Activated naive CD8-positive, alpha-beta T cell treated with anti-CD3 and anti-CD28 coated beads, Interleukin-2, amount 10 ng/mL, durations not matched to agents 7 days and 5 days (primary cell): ENCODE measurements at regions not wholly inside any gene's neighbourhood (a gene's known extent, or its start where the extent isn't known, plus 50 kb on each side); places are given as distances from the start of the nearest gene placed in this dataset.

Source experiments
- ATAC-seq: fragments of 150-1000 bp; cut with Tn5 transposase; one replicate; pipeline ENCODE4 v1.10.0; 2021; ENCODE audit warnings: low read depth, moderate library complexity
- POLR2A ChIA-PET: fragments of 350-600 bp; sonication (Branson Sonifier 250); formaldehyde crosslinking; loops from one replicate; lab custom pipeline; 2021; ENCODE audit warnings: antibody characterized with exemption; lab: Charles Lee
- DNase-seq: peaks from one replicate; pipeline ENCODE4 v3.0.0; 2021
- H3K27ac Mint-ChIP-seq: one replicate; pipeline ENCODE4 v1.8.0; 2022; ENCODE audit warnings: mild to moderate bottlenecking, mixed read lengths
- H3K27me3 Mint-ChIP-seq: one replicate; pipeline ENCODE4 v1.8.0; 2022; ENCODE audit warnings: mild to moderate bottlenecking, moderate library complexity, mixed read lengths
- H3K36me3 Mint-ChIP-seq: one replicate; pipeline ENCODE4 v1.8.0; 2021; ENCODE audit warnings: mild to moderate bottlenecking, mixed read lengths
- H3K4me1 Mint-ChIP-seq: one replicate; pipeline ENCODE4 v1.8.0; 2021; ENCODE audit warnings: mixed read lengths
- H3K4me3 Mint-ChIP-seq: one replicate; pipeline ENCODE4 v1.8.0; 2022; ENCODE audit warnings: mild to moderate bottlenecking, moderate library complexity, mixed read lengths
- H3K9me3 Mint-ChIP-seq: one replicate; pipeline ENCODE4 v1.8.0; 2021; ENCODE audit warnings: mixed read lengths

- Mint-ChIP-seq H3K36me3 (no peaks in the 10 kb centered on the region), H3K4me3 (no peak overlapping the region), H3K27ac (no peak overlapping the region), H3K27me3 (no peaks in the 10 kb centered on the region), H3K4me1 (no peaks in the 10 kb centered on the region), H3K9me3 (peaks cover 1% of the 10 kb centered on the region)
- POLR2A ChIA-PET = no interaction called here
- ATAC-seq (no peak), DNase-seq (no peak)
Observed at GRCh38 chr1:67991546-67991945, 58.9 kb downstream of the DIRAS3 start.

DNA sequence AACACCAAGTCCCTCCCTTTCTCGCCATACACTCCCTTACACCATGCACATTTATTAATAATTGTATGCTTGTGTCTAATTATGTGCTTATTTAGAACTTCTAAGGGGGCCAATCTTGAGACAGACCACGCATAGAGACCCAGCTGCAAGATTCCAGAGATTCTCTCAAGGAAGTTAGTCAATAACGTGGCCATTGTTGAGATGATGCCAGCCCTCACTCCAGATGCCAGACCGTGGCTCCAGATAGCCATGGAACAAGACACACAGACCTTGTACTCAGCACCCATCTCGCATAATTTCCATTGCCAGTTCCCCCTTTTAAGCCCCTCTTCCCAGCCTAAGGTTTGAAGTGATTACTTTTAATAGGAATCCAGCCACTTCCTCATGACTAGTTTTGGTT is 62.4 kb downstream of the DIRAS3 start:
- POLR2A ChIA-PET = no interaction called here
- H3K4me3 Mint-ChIP-seq = no peak overlapping the region
- H3K9me3 Mint-ChIP-seq = no peaks in the 10 kb centered on the region
- H3K27ac Mint-ChIP-seq = no peak overlapping the region
- DNase-seq (no peak), ATAC-seq (no peak)
- H3K36me3 Mint-ChIP-seq = no peaks in the 10 kb centered on the region
- no peaks in the 10 kb centered on the region for H3K4me1 Mint-ChIP-seq
- H3K27me3 Mint-ChIP-seq = no peaks in the 10 kb centered on the region

DNA sequence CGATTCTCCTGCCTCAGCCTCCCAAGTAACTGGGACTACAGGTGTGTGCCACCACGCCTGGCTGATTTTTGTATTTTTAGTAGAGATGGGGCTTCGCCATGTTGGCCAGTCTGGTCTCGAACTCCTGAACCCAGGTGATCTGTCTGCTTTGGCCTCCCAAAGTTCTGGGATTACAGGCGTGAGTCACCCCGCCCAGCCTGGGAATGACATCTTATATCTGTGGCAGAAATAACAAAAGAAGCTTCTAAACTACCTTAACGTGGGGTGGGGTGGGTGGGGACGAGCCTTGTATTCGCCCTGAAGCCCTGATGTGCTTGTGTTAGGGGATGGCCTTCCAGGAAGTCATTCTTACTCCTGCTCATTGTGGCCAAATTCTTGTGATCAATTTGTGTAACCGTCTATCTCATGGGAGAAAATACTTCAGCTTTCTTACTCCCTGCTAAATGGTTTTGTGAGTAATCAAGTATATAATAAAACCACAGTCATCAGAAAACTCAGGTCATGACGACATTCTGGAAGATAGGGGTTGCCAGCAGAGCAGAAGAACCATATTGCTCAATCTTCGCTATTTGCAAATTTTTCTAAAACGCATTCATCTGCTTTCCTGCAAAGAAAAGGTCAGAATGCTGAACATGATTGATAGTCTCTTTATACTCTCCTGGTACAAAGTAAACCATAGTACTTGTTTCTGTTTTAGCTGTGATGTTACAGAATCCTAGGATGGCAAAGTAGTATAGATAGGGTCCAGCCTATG is 63.2 kb downstream of the DIRAS3 start:
- Mint-ChIP-seq H3K4me3 (no peak overlapping the region), H3K27ac (no peak overlapping the region), H3K27me3 (no peaks in the 10 kb centered on the region), H3K9me3 (no peaks in the 10 kb centered on the region), H3K36me3 (no peaks in the 10 kb centered on the region), H3K4me1 (no peaks in the 10 kb centered on the region)
- POLR2A ChIA-PET = no interaction called here
- DNase-seq = no peak
- no peak for ATAC-seq

GRCh38 chr1:67983867-67984266 is 66.6 kb downstream of the DIRAS3 start:
- DNase-seq (no peak), ATAC-seq (no peak)
- Mint-ChIP-seq H3K27me3 (no peaks in the 10 kb centered on the region), H3K36me3 (no peaks in the 10 kb centered on the region), H3K27ac (no peak overlapping the region), H3K9me3 (no peaks in the 10 kb centered on the region), H3K4me3 (no peak overlapping the region), H3K4me1 (no peaks in the 10 kb centered on the region)
- POLR2A ChIA-PET = no interaction called here

- no peaks in the 10 kb centered on the region for H3K4me1 Mint-ChIP-seq
- no peaks in the 10 kb centered on the region for H3K36me3 Mint-ChIP-seq
- H3K4me3 Mint-ChIP-seq = no peak overlapping the region
- DNase-seq = no peak
- no peaks in the 10 kb centered on the region for H3K27me3 Mint-ChIP-seq
- POLR2A ChIA-PET = no interaction called here
- no peak for ATAC-seq
- H3K27ac Mint-ChIP-seq = no peak overlapping the region
- no peaks in the 10 kb centered on the region for H3K9me3 Mint-ChIP-seq
Observed at GRCh38 chr1:67980028-67980427, 70.4 kb downstream of the DIRAS3 start.

DNA sequence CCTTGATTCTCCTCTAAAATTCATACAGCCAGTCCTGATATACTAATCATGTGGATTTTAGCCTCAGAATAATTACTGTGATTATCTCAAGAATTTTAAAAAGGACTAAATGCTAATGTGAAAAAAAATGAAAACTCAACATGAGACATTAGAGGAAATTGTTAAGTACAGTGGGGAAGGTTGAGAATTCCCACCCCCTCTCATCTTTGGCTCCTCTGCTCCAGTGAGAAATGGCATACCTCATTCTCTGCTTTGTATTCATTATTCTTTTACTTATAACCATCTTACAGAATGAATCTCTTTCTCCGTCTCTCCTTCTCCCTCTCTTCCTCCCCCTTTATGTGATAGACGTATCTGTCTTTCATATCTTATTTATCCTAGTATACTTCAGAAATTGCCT is 70.9 kb downstream of the DIRAS3 start:
- POLR2A ChIA-PET = no interaction called here
- H3K27me3 Mint-ChIP-seq = no peaks in the 10 kb centered on the region
- no peaks in the 10 kb centered on the region for H3K36me3 Mint-ChIP-seq
- no peak overlapping the region for H3K27ac Mint-ChIP-seq
- H3K4me3 Mint-ChIP-seq = no peak overlapping the region
- no peak for DNase-seq
- no peaks in the 10 kb centered on the region for H3K4me1 Mint-ChIP-seq
- ATAC-seq = no peak
- no peaks in the 10 kb centered on the region for H3K9me3 Mint-ChIP-seq

- POLR2A ChIA-PET = no interaction called here
- Mint-ChIP-seq H3K4me3 (no peak overlapping the region), H3K27ac (no peak overlapping the region), H3K36me3 (no peaks in the 10 kb centered on the region), H3K9me3 (no peaks in the 10 kb centered on the region), H3K4me1 (no peaks in the 10 kb centered on the region), H3K27me3 (no peaks in the 10 kb centered on the region)
- DNase-seq (no peak), ATAC-seq (no peak)
Observed at GRCh38 chr1:67978890-67979516, 71.4 kb downstream of the DIRAS3 start.

- H3K36me3 Mint-ChIP-seq = no peaks in the 10 kb centered on the region
- no peak overlapping the region for H3K27ac Mint-ChIP-seq
- ATAC-seq = no peak
- H3K4me1 Mint-ChIP-seq = no peaks in the 10 kb centered on the region
- H3K27me3 Mint-ChIP-seq = no peaks in the 10 kb centered on the region
- no peak overlapping the region for H3K4me3 Mint-ChIP-seq
- H3K9me3 Mint-ChIP-seq = no peaks in the 10 kb centered on the region
- POLR2A ChIA-PET = no interaction called here
- DNase-seq = no peak
Observed at GRCh38 chr1:67977756-67978155, 72.7 kb downstream of the DIRAS3 start.

- POLR2A ChIA-PET = no interaction called here
- DNase-seq (no peak), ATAC-seq (no peak)
- no peak overlapping the region for H3K4me3 Mint-ChIP-seq
- no peaks in the 10 kb centered on the region for H3K27me3 Mint-ChIP-seq
- H3K9me3 Mint-ChIP-seq = no peaks in the 10 kb centered on the region
- H3K36me3 Mint-ChIP-seq = no peaks in the 10 kb centered on the region
- no peak overlapping the region for H3K27ac Mint-ChIP-seq
- H3K4me1 Mint-ChIP-seq = no peaks in the 10 kb centered on the region
Observed at GRCh38 chr1:67973051-67973450, 77.4 kb downstream of the DIRAS3 start.

DNA sequence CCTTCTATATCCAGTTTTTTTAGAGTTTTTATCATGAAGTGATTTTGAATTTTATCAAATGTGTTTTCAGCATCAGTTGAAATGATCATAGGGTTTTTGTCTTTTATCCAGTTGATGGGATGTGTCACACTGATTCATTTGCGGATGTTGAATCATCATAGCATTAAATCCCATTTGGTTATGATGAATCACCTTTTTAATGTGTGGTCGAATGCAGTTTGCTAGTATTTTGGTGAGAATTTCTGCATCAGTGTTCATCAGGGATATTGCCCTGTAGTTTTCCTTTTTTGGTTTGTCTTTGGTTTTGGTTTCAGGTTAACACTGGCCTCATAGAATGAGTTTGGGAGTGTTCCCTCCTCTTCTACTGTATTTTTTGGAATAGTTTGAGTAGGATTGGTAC is 80.3 kb downstream of the DIRAS3 start:
- Mint-ChIP-seq H3K36me3 (no peaks in the 10 kb centered on the region), H3K27ac (no peak overlapping the region), H3K27me3 (no peaks in the 10 kb centered on the region), H3K4me1 (no peaks in the 10 kb centered on the region), H3K9me3 (no peaks in the 10 kb centered on the region), H3K4me3 (no peak overlapping the region)
- ATAC-seq (no peak), DNase-seq (no peak)
- POLR2A ChIA-PET = no interaction called here

DNA sequence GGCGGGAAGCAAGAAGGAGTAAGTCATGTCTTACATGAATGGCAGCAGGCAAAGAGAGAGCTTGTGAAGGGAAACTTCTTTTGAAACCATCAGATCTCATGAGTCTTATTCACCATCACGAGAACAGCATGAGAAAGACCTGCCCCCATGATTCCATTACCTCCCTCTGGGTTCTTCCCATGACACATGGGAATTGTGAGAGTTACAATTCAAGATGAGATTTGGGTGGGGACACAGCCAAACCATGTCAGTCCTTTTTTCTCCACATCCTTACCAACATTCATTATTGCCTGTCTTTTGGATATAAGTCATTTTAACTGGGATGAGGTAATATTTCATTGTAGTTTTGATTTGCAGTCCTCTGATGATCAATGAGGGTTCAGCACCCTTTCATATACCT is 81.0 kb downstream of the DIRAS3 start:
- POLR2A ChIA-PET = no interaction called here
- no peaks in the 10 kb centered on the region for H3K27me3 Mint-ChIP-seq
- no peak for ATAC-seq

DNA sequence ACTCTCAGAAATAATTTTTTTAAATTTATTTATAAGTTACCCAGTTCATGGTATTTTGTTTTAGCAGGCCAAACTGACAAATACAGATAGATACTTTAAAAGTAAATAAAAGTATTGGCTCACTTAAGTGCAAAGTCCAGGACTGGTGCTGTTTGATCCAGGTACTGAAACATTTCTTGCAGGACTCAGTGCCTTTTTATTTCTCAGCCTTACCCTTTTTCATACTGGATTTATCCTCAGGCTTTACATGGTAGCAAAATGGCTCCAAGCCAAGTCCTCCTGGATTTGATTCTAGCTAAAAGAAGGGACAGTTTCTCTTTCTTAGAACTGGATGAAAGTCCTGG is 83.8 kb downstream of the DIRAS3 start:
- Mint-ChIP-seq H3K36me3 (no peaks in the 10 kb centered on the region), H3K27ac (no peak overlapping the region), H3K4me1 (no peaks in the 10 kb centered on the region), H3K9me3 (peaks cover 2% of the 10 kb centered on the region), H3K27me3 (no peaks in the 10 kb centered on the region), H3K4me3 (no peak overlapping the region)
- DNase-seq = no peak
- no peak for ATAC-seq
- POLR2A ChIA-PET = no interaction called here

More for the DNA sequence above, 81.0 kb downstream of the DIRAS3 start:
- H3K36me3 Mint-ChIP-seq = no peaks in the 10 kb centered on the region
- H3K27ac Mint-ChIP-seq = no peak overlapping the region
- no peak for DNase-seq
- no peaks in the 10 kb centered on the region for H3K9me3 Mint-ChIP-seq
- no peak overlapping the region for H3K4me3 Mint-ChIP-seq
- H3K4me1 Mint-ChIP-seq = no peaks in the 10 kb centered on the region

- Mint-ChIP-seq H3K27me3 (no peaks in the 10 kb centered on the region), H3K9me3 (peaks cover 2% of the 10 kb centered on the region), H3K4me1 (no peaks in the 10 kb centered on the region), H3K36me3 (no peaks in the 10 kb centered on the region), H3K4me3 (no peak overlapping the region), H3K27ac (no peak overlapping the region)
- POLR2A ChIA-PET = no interaction called here
- ATAC-seq (no peak), DNase-seq (no peak)
Observed at GRCh38 chr1:67965995-67966665, 84.3 kb downstream of the DIRAS3 start.

GRCh38 chr1:67963263-67963662 is 87.2 kb downstream of the DIRAS3 start:
- H3K36me3 Mint-ChIP-seq = no peaks in the 10 kb centered on the region
- POLR2A ChIA-PET = no interaction called here
- DNase-seq (no peak), ATAC-seq (no peak)
- peaks cover 2% of the 10 kb centered on the region for H3K9me3 Mint-ChIP-seq
- H3K27ac Mint-ChIP-seq = no peak overlapping the region
- H3K27me3 Mint-ChIP-seq = no peaks in the 10 kb centered on the region
- H3K4me3 Mint-ChIP-seq = no peak overlapping the region
- no peaks in the 10 kb centered on the region for H3K4me1 Mint-ChIP-seq
